ENCODE measurements at regions not wholly inside any gene's neighbourhood (a gene's known extent, or its start where the extent isn't known, plus 50 kb on each side); places are given as distances from the start of the nearest gene placed in this dataset.
"Not testable (repeated sequence)": the region's sequence is repeated elsewhere in the genome, so short reads cannot be mapped to it uniquely, and the experiment has no call there.

DNA sequence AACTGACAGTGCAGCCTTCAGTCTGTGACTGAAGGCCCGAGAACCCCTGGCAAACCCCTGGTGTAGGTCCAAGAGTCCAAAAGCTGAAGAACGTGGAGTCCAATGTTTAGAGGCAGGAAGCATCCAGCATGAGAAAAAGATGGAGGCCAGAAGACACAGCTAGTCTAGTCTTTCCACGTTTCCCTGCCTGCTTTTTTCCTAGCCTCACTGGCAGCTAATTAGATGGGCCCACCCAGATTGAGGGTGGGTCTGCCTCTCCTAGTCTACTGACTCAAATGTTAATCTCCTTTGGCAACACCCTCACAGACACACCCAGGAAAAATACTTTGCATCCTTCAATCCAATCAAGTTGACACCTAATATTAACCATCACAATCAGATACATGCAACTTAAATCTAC lies 87.8 kb downstream of the TENT5D start:
- not testable (repeated sequence) for H3K4me3 ChIP-seq (ENCODE audit: low read length); DNase-seq (ENCODE audit: low read depth)

DNA sequence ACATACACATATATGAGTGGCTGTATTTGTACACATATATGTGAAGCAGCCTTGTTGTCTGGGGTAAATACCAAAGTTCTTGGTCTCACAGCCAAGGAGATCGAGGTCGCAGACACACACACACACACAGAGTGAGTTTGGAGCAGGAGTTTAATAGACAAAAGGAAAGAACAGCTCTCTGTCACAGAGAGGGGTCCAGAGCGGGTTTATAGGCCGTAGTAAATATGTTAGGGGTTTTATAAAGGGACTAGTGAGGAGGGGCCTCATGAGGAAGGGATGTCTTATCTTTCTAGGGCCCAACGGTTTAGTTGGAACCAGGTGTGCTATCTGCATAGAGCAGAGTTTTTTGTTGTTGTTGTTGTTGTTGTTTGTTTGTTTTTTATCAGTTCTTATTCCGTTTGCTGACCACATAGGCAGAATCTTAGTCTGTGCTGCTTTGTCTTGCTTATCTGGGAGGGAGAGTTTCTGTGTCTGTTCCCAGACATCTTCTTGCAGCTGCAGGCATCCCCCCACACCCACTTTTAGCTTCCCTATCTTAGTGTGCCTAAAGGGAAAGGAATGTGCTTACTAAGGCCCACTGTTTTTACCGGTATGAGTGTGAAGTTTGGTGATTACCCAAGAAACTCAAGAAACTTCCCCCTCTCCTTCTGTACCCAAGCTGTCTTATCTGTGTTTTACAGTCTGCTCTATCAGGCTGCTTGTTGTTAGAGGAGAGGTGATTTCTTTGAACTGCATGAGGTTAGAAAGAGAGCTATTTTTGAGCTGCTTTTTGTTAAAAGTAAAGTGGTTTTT lies 91.9 kb downstream of the TENT5D start:
- TF ChIP-seq, protein P1, sequence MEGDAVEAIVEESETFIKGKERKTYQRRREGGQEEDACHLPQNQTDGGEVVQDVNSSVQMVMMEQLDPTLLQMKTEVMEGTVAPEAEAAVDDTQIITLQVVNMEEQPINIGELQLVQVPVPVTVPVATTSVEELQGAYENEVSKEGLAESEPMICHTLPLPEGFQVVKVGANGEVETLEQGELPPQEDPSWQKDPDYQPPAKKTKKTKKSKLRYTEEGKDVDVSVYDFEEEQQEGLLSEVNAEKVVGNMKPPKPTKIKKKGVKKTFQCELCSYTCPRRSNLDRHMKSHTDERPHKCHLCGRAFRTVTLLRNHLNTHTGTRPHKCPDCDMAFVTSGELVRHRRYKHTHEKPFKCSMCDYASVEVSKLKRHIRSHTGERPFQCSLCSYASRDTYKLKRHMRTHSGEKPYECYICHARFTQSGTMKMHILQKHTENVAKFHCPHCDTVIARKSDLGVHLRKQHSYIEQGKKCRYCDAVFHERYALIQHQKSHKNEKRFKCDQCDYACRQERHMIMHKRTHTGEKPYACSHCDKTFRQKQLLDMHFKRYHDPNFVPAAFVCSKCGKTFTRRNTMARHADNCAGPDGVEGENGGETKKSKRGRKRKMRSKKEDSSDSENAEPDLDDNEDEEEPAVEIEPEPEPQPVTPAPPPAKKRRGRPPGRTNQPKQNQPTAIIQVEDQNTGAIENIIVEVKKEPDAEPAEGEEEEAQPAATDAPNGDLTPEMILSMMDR (conservative IDR thresholded peaks at IDR 0.05; ENCODE audit: low read depth, low read length), result no peak
- DNase-seq (ENCODE audit: low read depth), result no peak
- H3K4me3 ChIP-seq (ENCODE audit: low read length), result no peak overlapping the region

GRCh38 chrX:80512924-80513323 lies 92.7 kb downstream of the TENT5D start:
- H3K4me3 ChIP-seq (ENCODE audit: low read length), result no peak overlapping the region
- DNase-seq (ENCODE audit: low read depth), result no peak
- TF ChIP-seq, protein P1 (conservative IDR thresholded peaks at IDR 0.05; ENCODE audit: low read depth, low read length), result no peak

DNA sequence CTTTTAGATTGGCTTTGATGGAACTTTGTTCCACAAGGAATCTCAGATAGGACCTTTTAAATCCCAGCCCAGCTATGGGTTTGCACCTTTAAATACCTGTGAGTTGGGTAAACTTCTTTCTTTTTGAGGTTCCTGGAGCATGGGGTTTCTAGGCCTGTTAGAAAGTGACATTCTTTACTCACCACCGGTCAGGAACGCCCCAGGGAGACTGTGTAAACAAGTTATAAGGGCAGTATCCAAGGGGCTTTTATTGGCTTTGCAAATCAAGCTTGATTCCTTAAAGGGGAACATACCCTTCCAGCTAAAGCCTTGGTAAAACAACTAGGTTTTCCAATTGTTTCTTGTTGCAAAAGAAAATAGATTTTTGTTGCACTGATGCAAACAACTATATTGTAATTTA lies 93.4 kb downstream of the TENT5D start:
- TF ChIP-seq, protein P1 (conservative IDR thresholded peaks at IDR 0.05; ENCODE audit: low read depth, low read length), result no peak
- no peak overlapping the region for H3K4me3 ChIP-seq (ENCODE audit: low read length)
- no peak for DNase-seq (ENCODE audit: low read depth)

GRCh38 chrX:80537096-80537495 lies 116.8 kb downstream of the TENT5D start:
- DNase-seq (ENCODE audit: low read depth), result no peak
- H3K4me3 ChIP-seq (ENCODE audit: low read length), result no peak overlapping the region
- TF ChIP-seq, protein P1 (conservative IDR thresholded peaks at IDR 0.05; ENCODE audit: low read depth, low read length), result no peak

DNA sequence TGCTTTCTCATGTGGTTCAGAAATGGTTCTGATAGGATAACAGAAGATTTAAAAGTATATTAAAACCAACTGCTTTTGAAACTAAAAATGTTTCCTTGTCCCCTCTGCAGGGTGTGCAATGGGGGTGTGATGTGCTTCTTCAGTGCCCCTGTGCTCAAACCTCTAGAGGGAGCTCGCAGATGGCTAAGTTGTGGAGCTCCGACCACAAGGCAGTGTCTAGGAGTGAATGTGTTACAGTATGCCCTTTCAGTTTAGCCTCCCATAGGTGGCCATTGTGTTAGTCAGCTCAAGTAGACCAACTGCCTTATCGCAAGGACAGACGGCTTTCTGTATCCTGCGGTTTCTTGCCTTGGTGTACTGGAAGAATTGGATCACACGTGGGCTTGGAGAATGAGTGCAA lies 130.5 kb downstream of the TENT5D start:
- no peak overlapping the region for H3K4me3 ChIP-seq (ENCODE audit: low read length)
- TF ChIP-seq, protein P1 (conservative IDR thresholded peaks at IDR 0.05; ENCODE audit: low read depth, low read length), result no peak
- no peak for DNase-seq (ENCODE audit: low read depth)

- DNase-seq (ENCODE audit: low read depth), result no peak
- no peak overlapping the region for H3K4me3 ChIP-seq (ENCODE audit: low read length)
- TF ChIP-seq, protein P1 (conservative IDR thresholded peaks at IDR 0.05; ENCODE audit: low read depth, low read length), result no peak
Observed at GRCh38 chrX:80556148-80556547, 135.9 kb downstream of the TENT5D start.
